ENCODE measurements at regions not wholly inside any gene's neighbourhood (a gene's known extent, or its start where the extent isn't known, plus 50 kb on each side); places are given as distances from the start of the nearest gene placed in this dataset.

- TF ChIP-seq CTCF (conservative IDR thresholded peaks at IDR 0.05; ENCODE audit: low read depth, low read length) (no peak), POLR2A (IDR thresholded peaks at IDR 0.05; ENCODE audit: low read depth, low read length) (no peak), CHD1 (IDR thresholded peaks at IDR 0.05; ENCODE audit: low read depth, low read length) (no peak), RFX5 (IDR thresholded peaks at IDR 0.05; ENCODE audit: low read depth, low read length) (no peak), MAZ (IDR thresholded peaks at IDR 0.05; ENCODE audit: borderline replicate concordance, low read depth, low read length) (no peak)
- TF ChIP-seq, protein P1, sequence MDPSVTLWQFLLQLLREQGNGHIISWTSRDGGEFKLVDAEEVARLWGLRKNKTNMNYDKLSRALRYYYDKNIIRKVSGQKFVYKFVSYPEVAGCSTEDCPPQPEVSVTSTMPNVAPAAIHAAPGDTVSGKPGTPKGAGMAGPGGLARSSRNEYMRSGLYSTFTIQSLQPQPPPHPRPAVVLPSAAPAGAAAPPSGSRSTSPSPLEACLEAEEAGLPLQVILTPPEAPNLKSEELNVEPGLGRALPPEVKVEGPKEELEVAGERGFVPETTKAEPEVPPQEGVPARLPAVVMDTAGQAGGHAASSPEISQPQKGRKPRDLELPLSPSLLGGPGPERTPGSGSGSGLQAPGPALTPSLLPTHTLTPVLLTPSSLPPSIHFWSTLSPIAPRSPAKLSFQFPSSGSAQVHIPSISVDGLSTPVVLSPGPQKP (IDR thresholded peaks at IDR 0.05; ENCODE audit: borderline replicate concordance, low read depth, low read length): no peak
Observed at GRCh38 chr3:53422954-53423698, 71.3 kb upstream of the CACNA1D start.
